Effector memory CD4-positive, alpha-beta T cell (primary cell): ENCODE measurements at regions not wholly inside any gene's neighbourhood (a gene's known extent, or its start where the extent isn't known, plus 50 kb on each side); places are given as distances from the start of the nearest gene placed in this dataset.
"Not testable (repeated sequence)": the region's sequence is repeated elsewhere in the genome, so short reads cannot be mapped to it uniquely, and the experiment has no call there.

Experiments
- DNase-seq, 3 donors: peaks; one replicate each; pipeline ENCODE4 v3.0.0-alpha.2; 2020
- H3K27ac ChIP-seq: 2 replicates; pipeline ENCODE4 v1.7.0; 2013; ENCODE audit warnings: mild to moderate bottlenecking, low read length, moderate library complexity; ENCODE audit not compliant: insufficient read depth, poor library complexity, severe bottlenecking
- H3K27me3 ChIP-seq: replicated peaks from 2 replicates; pipeline ENCODE4 v1.7.0; 2013; ENCODE audit warnings: mild to moderate bottlenecking, low read length; ENCODE audit not compliant: insufficient read depth, control insufficient read depth, poor library complexity, severe bottlenecking
- H3K36me3 ChIP-seq: 2 replicates; pipeline ENCODE4 v1.7.0; 2013; ENCODE audit warnings: mild to moderate bottlenecking, low read length, moderate library complexity; ENCODE audit not compliant: control insufficient read depth, insufficient read depth
- H3K4me1 ChIP-seq: 2 replicates; pipeline ENCODE4 v1.7.0; 2013; ENCODE audit warnings: low read length, mild to moderate bottlenecking; ENCODE audit not compliant: control insufficient read depth, insufficient read depth, poor library complexity, severe bottlenecking
- H3K4me3 ChIP-seq: 2 replicates; pipeline ENCODE4 v1.7.0; 2013; ENCODE audit warnings: low read length, low read depth, mild to moderate bottlenecking; ENCODE audit not compliant: insufficient read depth, poor library complexity, severe bottlenecking
- H3K9me3 ChIP-seq: 2 replicates; pipeline ENCODE4 v1.7.0; 2013; ENCODE audit warnings: mild to moderate bottlenecking, low read length, moderate library complexity; ENCODE audit not compliant: control insufficient read depth

GRCh38 chr1:149726688-149727087 lies 55.8 kb upstream of the FCGR1A start:
- H3K4me1 ChIP-seq, H3K27me3 ChIP-seq, H3K36me3 ChIP-seq, H3K4me3 ChIP-seq, DNase-seq, H3K27ac ChIP-seq, H3K9me3 ChIP-seq: not testable (repeated sequence)

GRCh38 chr1:149728598-149728997 lies 53.9 kb upstream of the FCGR1A start:
- H3K27me3 ChIP-seq, DNase-seq, H3K4me3 ChIP-seq, H3K9me3 ChIP-seq, H3K27ac ChIP-seq, H3K36me3 ChIP-seq, H3K4me1 ChIP-seq: not testable (repeated sequence)
